SK-N-SH treated with all-trans-retinoic acid at 6 μM for 48 hours (cell line): ENCODE measurements at regions not wholly inside any gene's neighbourhood (a gene's known extent, or its start where the extent isn't known, plus 50 kb on each side); places are given as distances from the start of the nearest gene placed in this dataset.

Experiments
- ATAC-seq: fragments of 200-7000 bp; cut with Tn5 transposase; 3 replicates; pipeline ENCODE4 v1.9.1; 2020; ENCODE audit warnings: mild to moderate bottlenecking, moderate library complexity
- ARNTL ChIP-seq: fragments of 450-650 bp; formaldehyde crosslinking; IDR thresholded peaks from 2 replicates; pipeline ENCODE4 v1.5.0; 2020; ENCODE audit warnings: low read depth, mild to moderate bottlenecking, moderate library complexity, borderline replicate concordance
- BACH2 ChIP-seq: fragments of 250-450 bp; sonication (Bioruptor Pico); IDR thresholded peaks from 2 replicates; pipeline ENCODE4 v1.9.0; 2021; ENCODE audit warnings: mild to moderate bottlenecking, borderline replicate concordance
- CSDC2 ChIP-seq: fragments of 250-450 bp; sonication (Bioruptor Pico); IDR thresholded peaks from 2 replicates; pipeline ENCODE4 v1.5.0; 2020; ENCODE audit warnings: mild to moderate bottlenecking, moderate library complexity
- CSRNP3 ChIP-seq: fragments of 250-450 bp; sonication (Bioruptor Pico); IDR thresholded peaks from 2 replicates; pipeline ENCODE4 v1.5.1; 2021; ENCODE audit warnings: mild to moderate bottlenecking, moderate library complexity
- ESRRG ChIP-seq: fragments of 250-450 bp; sonication (Bioruptor Pico); IDR thresholded peaks from 2 replicates; pipeline ENCODE4 v1.6.1; 2021; ENCODE audit warnings: mild to moderate bottlenecking
- GLIS3 ChIP-seq: fragments of 250-450 bp; sonication (Bioruptor Pico); IDR thresholded peaks from 2 replicates; pipeline ENCODE4 v1.5.0; 2020; ENCODE audit warnings: mild to moderate bottlenecking, moderate library complexity
- ISL1 ChIP-seq: fragments of 250-450 bp; sonication (Bioruptor Pico); IDR thresholded peaks from 2 replicates; pipeline ENCODE4 v2.1.2; 2022; ENCODE audit warnings: mild to moderate bottlenecking, moderate library complexity
- OSR1 ChIP-seq: fragments of 250-450 bp; sonication (Bioruptor Pico); IDR thresholded peaks from 2 replicates; pipeline ENCODE4 v1.8.0; 2022; ENCODE audit warnings: moderate library complexity, mild to moderate bottlenecking, inconsistent platforms
- POU6F1 ChIP-seq: fragments of 250-450 bp; sonication (Bioruptor Pico); IDR thresholded peaks from 2 replicates; pipeline ENCODE4 v1.8.0; 2021; ENCODE audit warnings: low read depth, mild to moderate bottlenecking, moderate library complexity, borderline replicate concordance
- PPARA ChIP-seq: fragments of 250-450 bp; sonication (Bioruptor Pico); IDR thresholded peaks from 2 replicates; pipeline ENCODE4 v1.5.0; 2020; ENCODE audit warnings: mild to moderate bottlenecking, borderline replicate concordance
- RARB ChIP-seq: fragments of 250-450 bp; sonication (Bioruptor Pico); IDR thresholded peaks from 2 replicates; pipeline ENCODE4 v1.8.0; 2021; ENCODE audit warnings: mild to moderate bottlenecking, moderate library complexity
- SNAI2 ChIP-seq: fragments of 250-450 bp; sonication (Bioruptor Pico); IDR thresholded peaks from 2 replicates; pipeline ENCODE4 v1.5.0; 2020; ENCODE audit warnings: mild to moderate bottlenecking, moderate library complexity
- TCF4 ChIP-seq: fragments of 250-450 bp; sonication (Bioruptor Pico); IDR thresholded peaks from 2 replicates; pipeline ENCODE4 v1.8.0; 2021; ENCODE audit warnings: mild to moderate bottlenecking, moderate library complexity, borderline replicate concordance
- TOX ChIP-seq: fragments of 250-450 bp; sonication (Bioruptor Pico); IDR thresholded peaks from 2 replicates; pipeline ENCODE4 v1.8.0; 2021; ENCODE audit warnings: mild to moderate bottlenecking, moderate library complexity, borderline replicate concordance
- TSHZ2 ChIP-seq: fragments of 250-450 bp; sonication (Bioruptor Pico); IDR thresholded peaks from 2 replicates; pipeline ENCODE4 v1.5.0; 2020; ENCODE audit warnings: mild to moderate bottlenecking, moderate library complexity
- ZC3H10 ChIP-seq: fragments of 250-450 bp; sonication (Bioruptor Pico); IDR thresholded peaks from 2 replicates; pipeline ENCODE4 v1.5.1; 2021; ENCODE audit warnings: mild to moderate bottlenecking, moderate library complexity
- ZFP3 ChIP-seq: fragments of 250-450 bp; sonication (Bioruptor Pico); IDR thresholded peaks from 2 replicates; pipeline ENCODE4 v1.5.0; 2020; ENCODE audit warnings: mild to moderate bottlenecking, moderate library complexity
- ZFP30 ChIP-seq: fragments of 450-650 bp; formaldehyde crosslinking; IDR thresholded peaks from 2 replicates; pipeline ENCODE4 v1.5.0; 2022; ENCODE audit warnings: mild to moderate bottlenecking, moderate library complexity
- ZNF565 ChIP-seq: fragments of 450-650 bp; formaldehyde crosslinking; conservative IDR thresholded peaks from 2 replicates; pipeline ENCODE4 v1.5.0; 2020; ENCODE audit warnings: low read depth, mild to moderate bottlenecking, moderate library complexity
- ZNF70 ChIP-seq: fragments of 450-650 bp; formaldehyde crosslinking; IDR thresholded peaks from 2 replicates; pipeline ENCODE4 v1.5.0; 2020; ENCODE audit warnings: mild to moderate bottlenecking, moderate library complexity
- ZNF8 ChIP-seq: fragments of 450-650 bp; formaldehyde crosslinking; IDR thresholded peaks from 2 replicates; pipeline ENCODE4 v1.5.0; 2020; ENCODE audit warnings: mild to moderate bottlenecking, moderate library complexity

- TF ChIP-seq ZNF70 (no peak), POU6F1 (no peak), BACH2 (CRISPR knock-in tag) (no peak), ZC3H10 (CRISPR knock-in tag) (no peak), CSDC2 (CRISPR knock-in tag) (no peak), ZFP30 (CRISPR knock-in tag) (no peak), GLIS3 (CRISPR knock-in tag) (no peak), ESRRG (CRISPR knock-in tag) (no peak), TOX (CRISPR knock-in tag) (no peak), ZNF8 (CRISPR knock-in tag) (no peak), PPARA (no peak), ARNTL (CRISPR knock-in tag) (no peak), RARB (CRISPR knock-in tag) (no peak), ZNF565 (CRISPR knock-in tag) (no peak)
- no peak for ATAC-seq
Observed at GRCh38 chr11:96961931-96962330, 572.1 kb downstream of the JRKL start.

- TF ChIP-seq POU6F1 (no peak), CSRNP3 (CRISPR knock-in tag) (no peak), PPARA (no peak), ZNF8 (CRISPR knock-in tag) (no peak), ZFP30 (CRISPR knock-in tag) (no peak), GLIS3 (CRISPR knock-in tag) (no peak), TOX (CRISPR knock-in tag) (no peak), BACH2 (CRISPR knock-in tag) (no peak), RARB (CRISPR knock-in tag) (no peak), OSR1 (no peak), ISL1 (no peak), ZC3H10 (CRISPR knock-in tag) (no peak), SNAI2 (no peak), TCF4 (CRISPR knock-in tag) (no peak), ZFP3 (no peak), CSDC2 (CRISPR knock-in tag) (no peak)
- ATAC-seq, result no peak
Observed at GRCh38 chr11:96963375-96963774, 573.6 kb downstream of the JRKL start.

- no peak for TF ChIP-seq BACH2 (CRISPR knock-in tag)
- TF ChIP-seq CSRNP3 (CRISPR knock-in tag), result no peak
- no peak for TF ChIP-seq PPARA
- no peak for ATAC-seq
Observed at GRCh38 chr11:96964661-96965060, 574.8 kb downstream of the JRKL start.

- no peak for TF ChIP-seq ZC3H10 (CRISPR knock-in tag)
- TF ChIP-seq ZFP3, result no peak
- ATAC-seq, result no peak
Observed at GRCh38 chr11:96967616-96968015, 577.8 kb downstream of the JRKL start.

GRCh38 chr11:96969251-96969650, 579.4 kb downstream of the JRKL start:
- no peak for ATAC-seq
- TF ChIP-seq TCF4 (CRISPR knock-in tag) (no peak), ZNF565 (CRISPR knock-in tag) (no peak), PPARA (no peak), TOX (CRISPR knock-in tag) (no peak), TSHZ2 (CRISPR knock-in tag) (no peak), ARNTL (CRISPR knock-in tag) (no peak), ZFP3 (no peak)
- TF ChIP-seq, all 23 proteins: peak for 0
